OCI-M1 (cell line): ENCODE measurements at regions not wholly inside any gene's neighbourhood (a gene's known extent, or its start where the extent isn't known, plus 50 kb on each side); places are given as distances from the start of the nearest gene placed in this dataset.
"Not testable (repeated sequence)": the region's sequence is repeated elsewhere in the genome, so short reads cannot be mapped to it uniquely, and the experiment has no call there.

Experiments
- DNase-seq: peaks from one replicate; lab custom pipeline; 2025; lab: John Stamatoyannopoulos, UW

GRCh38 chr3:168779970-168780645 is 684.4 kb upstream of the GOLIM4 start:
- not testable (repeated sequence) for DNase-seq

- no peak for DNase-seq
Measured at GRCh38 chr3:168753724-168754123, 658.0 kb upstream of the GOLIM4 start.

GRCh38 chr3:168752339-168752738 is 656.6 kb upstream of the GOLIM4 start:
- no peak for DNase-seq

- DNase-seq: no peak
Measured at GRCh38 chr3:168747697-168748096, 652.0 kb upstream of the GOLIM4 start.

- DNase-seq: no peak
Measured at GRCh38 chr3:168738527-168739325, 643.0 kb upstream of the GOLIM4 start.

GRCh38 chr3:168736202-168736601 is 640.5 kb upstream of the GOLIM4 start:
- DNase-seq: no peak

- DNase-seq: no peak
Measured at GRCh38 chr3:168730073-168730472, 634.3 kb upstream of the GOLIM4 start.

GRCh38 chr3:168722091-168722490 is 626.4 kb upstream of the GOLIM4 start:
- no peak for DNase-seq

- DNase-seq: peak; percentile 38
Measured at GRCh38 chr3:168714609-168715240, 619.0 kb upstream of the GOLIM4 start.

GRCh38 chr3:168709073-168709472 is 613.3 kb upstream of the GOLIM4 start:
- no peak for DNase-seq

GRCh38 chr3:168707900-168708299 is 612.2 kb upstream of the GOLIM4 start:
- peak; percentile 1 for DNase-seq

- no peak for DNase-seq
Measured at GRCh38 chr3:168705412-168705811, 609.7 kb upstream of the GOLIM4 start.

GRCh38 chr3:168696051-168696450 is 600.3 kb upstream of the GOLIM4 start:
- no peak for DNase-seq

- DNase-seq: no peak
Measured at GRCh38 chr3:168693870-168694269, 598.1 kb upstream of the GOLIM4 start.

- no peak for DNase-seq
Measured at GRCh38 chr3:168688267-168688666, 592.5 kb upstream of the GOLIM4 start.

GRCh38 chr3:168684519-168684918 is 588.8 kb upstream of the GOLIM4 start:
- peak; percentile 8 for DNase-seq

GRCh38 chr3:168678730-168679129 is 583.0 kb upstream of the GOLIM4 start:
- DNase-seq: no peak

- peak; percentile 22 for DNase-seq
Measured at GRCh38 chr3:168671091-168671490, 575.4 kb upstream of the GOLIM4 start.

GRCh38 chr3:168660879-168661657 is 565.3 kb upstream of the GOLIM4 start:
- DNase-seq: not testable (repeated sequence)

- DNase-seq: no peak
Measured at GRCh38 chr3:168659015-168659414, 563.3 kb upstream of the GOLIM4 start.

GRCh38 chr3:168655611-168656010 is 559.9 kb upstream of the GOLIM4 start:
- no peak for DNase-seq

- DNase-seq: no peak
Measured at GRCh38 chr3:168654700-168655099, 559.0 kb upstream of the GOLIM4 start.
